ENCODE measurements at regions not wholly inside any gene's neighbourhood (a gene's known extent, or its start where the extent isn't known, plus 50 kb on each side); places are given as distances from the start of the nearest gene placed in this dataset.

DNA sequence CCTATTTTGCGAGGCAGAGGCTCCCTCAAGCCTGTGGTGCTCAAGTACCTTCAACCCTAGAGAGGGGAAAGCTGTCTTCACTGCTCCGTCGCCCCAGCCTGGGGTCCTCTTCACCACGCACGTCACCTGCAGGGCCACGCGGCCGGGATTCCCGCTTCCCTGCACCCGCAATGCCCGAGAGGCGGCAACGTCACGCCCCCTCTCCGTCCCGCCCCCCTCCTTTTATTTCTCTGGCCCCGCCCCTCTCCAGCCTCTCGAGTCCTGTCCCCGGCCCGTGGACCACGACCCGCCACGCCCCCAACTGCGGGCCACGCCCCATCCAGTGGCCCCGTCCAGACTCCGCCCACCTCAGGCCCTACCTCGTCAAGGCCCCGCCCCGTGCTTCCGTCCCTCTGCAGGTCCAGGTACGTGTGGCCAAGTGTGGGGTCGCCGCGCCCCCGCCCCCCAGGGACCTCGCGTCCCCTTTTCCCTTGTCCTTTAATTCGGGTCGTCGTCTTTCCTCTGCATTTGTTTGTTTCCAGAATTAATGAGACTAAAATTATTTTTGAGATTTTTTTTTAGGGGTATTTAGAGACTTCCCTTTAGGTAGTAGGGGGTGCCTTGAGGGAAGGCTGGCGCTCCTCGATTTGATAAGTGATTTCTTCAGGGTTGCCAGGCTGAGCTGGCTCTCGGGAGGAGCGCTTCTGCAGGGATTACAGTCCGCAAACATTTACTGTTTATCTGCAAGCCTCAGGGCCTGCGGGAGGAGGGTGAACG lies 69.8 kb upstream of the BAIAP2L1 start:
- peak overlapping the region; percentile 7 for H3K4me3 ChIP-seq (ENCODE audit: low read depth, low read length)
- no peak for DNase-seq (ENCODE audit: low read depth)
- no peak for TF ChIP-seq CTCF (IDR thresholded peaks at IDR 0.05; ENCODE audit: insufficient read depth, low read depth, low read length)

DNA sequence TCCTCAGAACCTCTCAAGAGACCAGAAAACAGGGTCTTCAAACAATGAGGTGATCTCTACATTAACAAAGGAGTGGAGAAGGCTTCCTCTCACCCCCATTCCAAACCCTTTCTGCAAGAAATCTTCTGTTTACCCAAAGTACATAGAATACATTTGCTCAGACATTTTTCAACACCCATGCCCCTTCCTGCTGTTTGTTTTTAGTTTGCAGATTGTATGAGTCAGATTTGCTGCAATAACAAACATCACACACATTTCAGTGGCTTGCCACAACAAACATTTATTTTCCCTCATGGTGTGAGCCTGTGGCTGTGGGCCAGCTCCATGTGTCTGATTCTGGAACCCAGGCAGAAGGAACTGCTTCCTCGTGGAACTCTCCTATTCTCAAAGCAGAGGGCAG lies 68.2 kb upstream of the BAIAP2L1 start:
- no peak overlapping the region for H3K4me3 ChIP-seq (ENCODE audit: low read depth, low read length)
- no peak for TF ChIP-seq CTCF (IDR thresholded peaks at IDR 0.05; ENCODE audit: insufficient read depth, low read depth, low read length)
- DNase-seq (ENCODE audit: low read depth): no peak

DNA sequence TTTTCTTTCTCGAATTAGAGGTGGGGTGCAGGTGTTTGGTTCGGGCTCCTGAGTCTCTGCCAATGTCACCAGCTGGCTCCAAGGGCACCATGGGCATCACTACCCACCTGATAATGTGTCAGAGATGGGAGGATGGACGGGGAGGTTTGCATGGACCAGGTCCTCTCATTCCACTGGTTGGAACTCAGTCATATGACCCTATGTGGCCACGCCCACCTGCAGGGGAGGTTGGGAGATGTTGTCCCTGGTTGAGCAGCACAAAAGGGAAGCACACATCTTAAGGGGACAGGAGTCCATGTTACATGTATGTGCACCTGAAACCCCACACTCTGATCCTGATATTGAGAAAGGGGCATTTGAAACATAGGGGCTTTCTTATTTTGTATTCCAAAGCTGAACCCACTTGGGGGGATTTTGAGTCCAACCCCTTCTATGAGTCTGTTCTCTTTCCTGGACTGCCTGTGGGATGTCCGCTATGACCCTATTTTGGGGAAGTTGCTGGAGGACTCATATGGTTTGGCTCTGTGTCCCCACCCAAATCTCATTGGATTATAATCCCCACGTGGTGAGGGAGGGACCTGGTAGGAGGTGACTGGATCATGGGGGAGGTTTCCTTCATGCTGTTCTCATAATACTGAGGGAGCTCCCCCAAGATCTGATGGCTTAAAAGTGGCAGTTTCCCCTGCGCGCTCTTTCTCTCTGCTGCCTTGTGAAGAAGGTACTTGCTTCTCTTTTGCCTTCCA lies 66.9 kb upstream of the BAIAP2L1 start:
- H3K4me3 ChIP-seq (ENCODE audit: low read depth, low read length): no peak overlapping the region
- no peak for TF ChIP-seq CTCF (IDR thresholded peaks at IDR 0.05; ENCODE audit: insufficient read depth, low read depth, low read length)

DNA sequence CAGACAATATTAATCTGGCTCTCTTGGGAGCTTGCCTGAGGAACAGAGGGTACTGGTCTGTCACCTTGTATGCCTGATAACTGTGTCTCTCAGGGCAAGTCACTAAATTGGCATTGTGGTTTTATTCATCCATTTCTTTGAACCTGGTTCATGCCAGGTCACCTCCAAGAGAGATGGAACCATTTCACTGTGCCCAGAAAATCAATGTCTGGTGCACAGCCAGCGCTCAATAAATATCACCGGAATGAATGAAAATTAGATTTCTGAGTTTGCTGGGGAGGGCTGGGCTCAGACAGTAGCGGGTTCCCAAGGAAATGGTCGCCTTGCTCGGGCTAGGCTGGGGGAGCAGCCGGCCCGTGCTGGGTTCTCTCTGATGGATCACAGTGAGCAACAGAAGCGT lies 64.1 kb upstream of the BAIAP2L1 start:
- no peak overlapping the region for H3K4me3 ChIP-seq (ENCODE audit: low read depth, low read length)
- no peak for TF ChIP-seq CTCF (IDR thresholded peaks at IDR 0.05; ENCODE audit: insufficient read depth, low read depth, low read length)
- no peak for DNase-seq (ENCODE audit: low read depth)

More for the DNA sequence above, 66.9 kb upstream of the BAIAP2L1 start:
- no peak for DNase-seq (ENCODE audit: low read depth)

GRCh38 chr7:98464558-98464940 lies 63.7 kb upstream of the BAIAP2L1 start:
- no peak for DNase-seq (ENCODE audit: low read depth)
- no peak for TF ChIP-seq CTCF (IDR thresholded peaks at IDR 0.05; ENCODE audit: insufficient read depth, low read depth, low read length)
- no peak overlapping the region for H3K4me3 ChIP-seq (ENCODE audit: low read depth, low read length)

GRCh38 chr7:98463837-98464557 lies 63.1 kb upstream of the BAIAP2L1 start:
- no peak overlapping the region for H3K4me3 ChIP-seq (ENCODE audit: low read depth, low read length)
- no peak for TF ChIP-seq CTCF (IDR thresholded peaks at IDR 0.05; ENCODE audit: insufficient read depth, low read depth, low read length)
- DNase-seq (ENCODE audit: low read depth): no peak
